ENCODE measurements at regions not wholly inside any gene's neighbourhood (a gene's known extent, or its start where the extent isn't known, plus 50 kb on each side); places are given as distances from the start of the nearest gene placed in this dataset.

DNA sequence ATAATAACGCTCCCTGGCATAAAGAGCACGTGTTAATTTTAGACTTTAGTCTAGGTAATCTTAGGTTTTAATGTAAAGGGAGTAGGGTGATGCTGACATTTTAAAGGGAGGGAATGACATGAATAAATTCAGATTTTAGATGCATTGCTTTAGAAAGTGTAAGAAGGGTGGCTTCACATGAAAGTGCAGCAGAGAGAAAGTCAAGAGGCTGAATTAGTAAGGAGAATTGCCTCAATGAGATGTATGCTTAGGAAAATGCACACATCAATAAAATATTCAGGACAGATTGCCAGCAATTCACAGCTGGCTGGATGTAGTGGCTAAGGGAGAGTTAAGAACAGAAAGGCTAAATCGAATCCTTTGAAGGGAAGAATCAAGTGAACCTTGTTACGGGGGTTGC, 165.5 kb upstream of the CDH19 start:
- no peak overlapping the region for H3K27ac ChIP-seq
- no peaks in the 10 kb centered on the region for H3K79me2 ChIP-seq
- H3K36me3 ChIP-seq (ENCODE audit: control insufficient read depth, insufficient read depth, low read length): no peaks in the 10 kb centered on the region
- H3K4me1 ChIP-seq: no peaks in the 10 kb centered on the region
- H3K9ac ChIP-seq: no peak overlapping the region
- no peak for TF ChIP-seq CTCF (IDR thresholded peaks at IDR 0.05)
- H2AFZ ChIP-seq: no peak overlapping the region
- no peaks in the 10 kb centered on the region for H3K27me3 ChIP-seq (ENCODE audit: control insufficient read depth, insufficient read depth, low read length)
- H3K4me3 ChIP-seq (ENCODE audit: low read depth, low read length): no peak overlapping the region
- H3K4me2 ChIP-seq (ENCODE audit: low read length): no peak overlapping the region
- no peaks in the 10 kb centered on the region for H3K9me3 ChIP-seq (ENCODE audit: control insufficient read depth, low read length)

- no peaks in the 10 kb centered on the region for H3K4me1 ChIP-seq
- no peak overlapping the region for H3K4me3 ChIP-seq (ENCODE audit: low read depth, low read length)
- H2AFZ ChIP-seq: no peak overlapping the region
- no peaks in the 10 kb centered on the region for H3K36me3 ChIP-seq (ENCODE audit: control insufficient read depth, insufficient read depth, low read length)
- no peaks in the 10 kb centered on the region for H3K9me3 ChIP-seq (ENCODE audit: control insufficient read depth, low read length)
- H3K4me2 ChIP-seq (ENCODE audit: low read length): no peak overlapping the region
- H3K27ac ChIP-seq: no peak overlapping the region
- H3K27me3 ChIP-seq (ENCODE audit: control insufficient read depth, insufficient read depth, low read length): no peaks in the 10 kb centered on the region
- H3K9ac ChIP-seq: no peak overlapping the region
- TF ChIP-seq CTCF (IDR thresholded peaks at IDR 0.05): no peak
- H3K79me2 ChIP-seq: no peaks in the 10 kb centered on the region
These were observed 160.3 kb upstream of the CDH19 start for GRCh38 chr18:66764230-66764629.

- Histone ChIP-seq H3K27me3 (ENCODE audit: control insufficient read depth, insufficient read depth, low read length) (no peaks in the 10 kb centered on the region), H3K79me2 (no peaks in the 10 kb centered on the region), H3K4me2 (ENCODE audit: low read length) (no peak overlapping the region), H3K4me3 (ENCODE audit: low read depth, low read length) (no peak overlapping the region), H3K9ac (no peak overlapping the region), H3K36me3 (ENCODE audit: control insufficient read depth, insufficient read depth, low read length) (no peaks in the 10 kb centered on the region), H3K9me3 (ENCODE audit: control insufficient read depth, low read length) (no peaks in the 10 kb centered on the region), H3K27ac (no peak overlapping the region), H3K4me1 (no peaks in the 10 kb centered on the region), H2AFZ (no peak overlapping the region)
- no peak for TF ChIP-seq CTCF (IDR thresholded peaks at IDR 0.05)
These were observed 157.3 kb upstream of the CDH19 start for GRCh38 chr18:66761166-66761565.

- Histone ChIP-seq H3K36me3 (ENCODE audit: control insufficient read depth, insufficient read depth, low read length) (no peaks in the 10 kb centered on the region), H3K4me1 (no peaks in the 10 kb centered on the region), H3K4me3 (ENCODE audit: low read depth, low read length) (no peak overlapping the region), H3K27me3 (ENCODE audit: control insufficient read depth, insufficient read depth, low read length) (no peaks in the 10 kb centered on the region), H3K79me2 (no peaks in the 10 kb centered on the region), H2AFZ (no peak overlapping the region), H3K4me2 (ENCODE audit: low read length) (no peak overlapping the region), H3K9ac (no peak overlapping the region), H3K27ac (no peak overlapping the region), H3K9me3 (ENCODE audit: control insufficient read depth, low read length) (no peaks in the 10 kb centered on the region)
- TF ChIP-seq CTCF (IDR thresholded peaks at IDR 0.05): no peak
These were observed 156.7 kb upstream of the CDH19 start for GRCh38 chr18:66760559-66760958.

- Histone ChIP-seq H3K27ac (no peak overlapping the region), H3K79me2 (no peaks in the 10 kb centered on the region), H2AFZ (no peak overlapping the region), H3K27me3 (ENCODE audit: control insufficient read depth, insufficient read depth, low read length) (no peaks in the 10 kb centered on the region), H3K4me2 (ENCODE audit: low read length) (no peak overlapping the region), H3K9me3 (ENCODE audit: control insufficient read depth, low read length) (no peaks in the 10 kb centered on the region), H3K36me3 (ENCODE audit: control insufficient read depth, insufficient read depth, low read length) (no peaks in the 10 kb centered on the region), H3K4me1 (no peaks in the 10 kb centered on the region), H3K9ac (no peak overlapping the region), H3K4me3 (ENCODE audit: low read depth, low read length) (no peak overlapping the region)
- no peak for TF ChIP-seq CTCF (IDR thresholded peaks at IDR 0.05)
These were observed 155.3 kb upstream of the CDH19 start for GRCh38 chr18:66759050-66759828.
